Endothelial cell of umbilical vein (primary cell): ENCODE measurements at regions not wholly inside any gene's neighbourhood (a gene's known extent, or its start where the extent isn't known, plus 50 kb on each side); places are given as distances from the start of the nearest gene placed in this dataset.
"Not testable (repeated sequence)": the region's sequence is repeated elsewhere in the genome, so short reads cannot be mapped to it uniquely, and the experiment has no call there.

ENCODE experiments used
- BruUV-seq: library from RNA; stranded (reverse); fragments of 400-500 nt; replicated peaks from 2 replicates; lab custom pipeline; 2021; lab: Mats Ljungman, UMichigan
- CTCF ChIA-PET: fragments of 300-600, 350-600 bp; sonication (Branson Sonifier 250); formaldehyde crosslinking; loops from one replicate; lab custom pipeline; 2021; ENCODE audit warnings: antibody characterized with exemption, inconsistent platforms; lab: Charles Lee
- POLR2A ChIA-PET: fragments of 300-600, 350-600 bp; sonication (Branson Sonifier 250); formaldehyde crosslinking; loops from one replicate; lab custom pipeline; 2021; ENCODE audit warnings: antibody characterized with exemption, inconsistent platforms; lab: Charles Lee
- DNase-seq: peaks from one replicate; pipeline ENCODE4 v3.0.0-alpha.2; 2011; ENCODE audit warnings: low read depth, low spot score
- FAIRE-seq: peaks from 2 replicates; lab custom pipeline; 2011; peaks lifted over from hg19 to GRCh38; lab: Jason Lieb, UNC
- H2AFZ ChIP-seq: 2 replicates; pipeline ENCODE4 v1.6.0; 2012; ENCODE audit warnings: low read depth, low read length, control low read depth, inconsistent platforms
- H3K27ac ChIP-seq: 2 replicates; pipeline ENCODE4 v1.5.1; 2011; ENCODE audit warnings: low read depth, mild to moderate bottlenecking, control low read depth, low read length, moderate library complexity; ENCODE audit not compliant: insufficient read depth
- H3K27me3 ChIP-seq, 2 experiments: 2 replicates each; pipeline versions ENCODE4 v1.6.0 to v1.6.1; 2011; ENCODE audit warnings: low read length in 2 of 2, mixed read lengths in 1 of 2; ENCODE audit not compliant: control insufficient read depth in 2 of 2, insufficient read depth in 2 of 2
- H3K36me3 ChIP-seq, 2 experiments: 2 replicates in 1 of 2; 3 replicates in 1 of 2; pipeline ENCODE4 v1.5.1; 2011; ENCODE audit warnings: low read length in 2 of 2, mild to moderate bottlenecking in 1 of 2, moderate library complexity in 1 of 2; ENCODE audit not compliant: control insufficient read depth in 2 of 2, insufficient read depth in 2 of 2; ENCODE audit errors: extremely low read depth in 1 of 2
- H3K4me1 ChIP-seq: 3 replicates; pipeline ENCODE4 v1.5.1; 2011; ENCODE audit warnings: mild to moderate bottlenecking, low read length; ENCODE audit not compliant: control insufficient read depth, insufficient read depth; ENCODE audit errors: extremely low read depth
- H3K4me2 ChIP-seq: 2 replicates; pipeline ENCODE4 v1.6.1; 2011; ENCODE audit warnings: low read length, control low read depth, mixed read lengths; ENCODE audit not compliant: insufficient read depth
- H3K4me3 ChIP-seq, 3 experiments: fragments of 200-600 bp in 1 of 3; sonication (generic), shearing (Covaris generic) in 1 of 3; replicated peaks in 1 of 3; 2 replicates each; pipeline ENCODE4 v1.5.1; 2011 to 2016; ENCODE audit warnings: control low read depth in 3 of 3, low read length in 3 of 3, mild to moderate bottlenecking in 2 of 3, inconsistent platforms in 1 of 3, low read depth in 1 of 3, moderate library complexity in 1 of 3; ENCODE audit not compliant: insufficient read depth in 1 of 3
- H3K79me2 ChIP-seq: 2 replicates; pipeline ENCODE4 v1.6.0; 2012; ENCODE audit warnings: low read length, inconsistent platforms; ENCODE audit not compliant: control insufficient read depth, insufficient read depth
- H3K9ac ChIP-seq: replicated peaks from 2 replicates; pipeline ENCODE3; 2011; ENCODE audit warnings: low read length, control low read depth; ENCODE audit not compliant: insufficient read depth; ENCODE audit errors: extremely low read depth
- H3K9me1 ChIP-seq: replicated peaks from 3 replicates; pipeline ENCODE4 v1.6.0; 2011; ENCODE audit warnings: mild to moderate bottlenecking, low read length; ENCODE audit not compliant: control insufficient read depth, insufficient read depth; ENCODE audit errors: extremely low read depth
- H3K9me3 ChIP-seq: replicated peaks from 2 replicates; pipeline ENCODE4 v1.5.1; 2012; ENCODE audit warnings: low read length, inconsistent platforms; ENCODE audit not compliant: control insufficient read depth, insufficient read depth
- H4K20me1 ChIP-seq: replicated peaks from 2 replicates; pipeline ENCODE3; 2011; ENCODE audit warnings: mild to moderate bottlenecking, low read length; ENCODE audit not compliant: control insufficient read depth, insufficient read depth; ENCODE audit errors: extremely low read depth
- EZH2 ChIP-seq: IDR thresholded peaks from 2 replicates; pipeline ENCODE4 v1.6.1; 2012; ENCODE audit warnings: borderline replicate concordance, low read depth, mild to moderate bottlenecking, moderate library complexity, low read length, inconsistent platforms; ENCODE audit not compliant: severe bottlenecking
- FOS ChIP-seq: IDR thresholded peaks from 2 replicates; pipeline ENCODE4 v1.6.1; 2011; ENCODE audit warnings: mild to moderate bottlenecking, low read length, moderate library complexity, borderline replicate concordance; ENCODE audit not compliant: insufficient read depth
- GATA2 ChIP-seq: IDR thresholded peaks from 2 replicates; pipeline ENCODE4 v1.7.0; 2011; ENCODE audit warnings: low read depth, mild to moderate bottlenecking, moderate library complexity, mixed read lengths, low read length; ENCODE audit not compliant: insufficient read length, insufficient read depth
- JUN ChIP-seq: IDR thresholded peaks from 2 replicates; pipeline ENCODE4 v1.6.1; 2011; ENCODE audit warnings: borderline replicate concordance, low read depth; ENCODE audit not compliant: insufficient read length, insufficient read depth
- MYC ChIP-seq: IDR thresholded peaks from one replicate; pipeline ENCODE4 v1.6.1; 2011; ENCODE audit warnings: mild to moderate bottlenecking, low read depth, low read length
- POLR2A ChIP-seq: IDR thresholded peaks from 2 replicates; pipeline ENCODE4 v1.6.1; 2012; ENCODE audit warnings: low read depth, mild to moderate bottlenecking, control low read depth, low read length
- POLR2AphosphoS5 ChIP-seq: IDR thresholded peaks from 2 replicates; pipeline ENCODE4 v1.6.1; 2012; ENCODE audit warnings: low read depth, mild to moderate bottlenecking, control low read depth, low read length, moderate library complexity; ENCODE audit not compliant: insufficient read depth
- dilution Hi-C: fragments of 300-500 bp; cut with MboI; formaldehyde crosslinking; loops from one replicate; pipeline ENCODE4 v1.15.0; 2019; ENCODE audit warnings: low sequenced_read_pairs; ENCODE audit not compliant: extremely low pct_ligation_motif_present
- intact Hi-C: fragments of 100-400 bp; cut with micrococcal nuclease; formaldehyde crosslinking; loops from one replicate; pipeline ENCODE4 v1.10.0; 2022
- TF ChIP-seq, protein P1 (sequence below), 2 donors: IDR thresholded peaks; 1 replicate in 1 of 2; 2 replicates in 1 of 2; pipeline ENCODE4 v1.5.1; 2011; ENCODE audit warnings: low read length in 2 of 2, mild to moderate bottlenecking in 2 of 2, moderate library complexity in 2 of 2, control low read depth in 1 of 2, inconsistent platforms in 1 of 2, low read depth in 1 of 2; ENCODE audit not compliant: insufficient read depth in 1 of 2; ENCODE audit errors: extremely low read depth in 1 of 2
- TF ChIP-seq, protein P2 (sequence below): IDR thresholded peaks from 2 replicates; pipeline ENCODE4 v1.6.1; 2011; ENCODE audit not compliant: insufficient read depth, insufficient read length

DNA sequence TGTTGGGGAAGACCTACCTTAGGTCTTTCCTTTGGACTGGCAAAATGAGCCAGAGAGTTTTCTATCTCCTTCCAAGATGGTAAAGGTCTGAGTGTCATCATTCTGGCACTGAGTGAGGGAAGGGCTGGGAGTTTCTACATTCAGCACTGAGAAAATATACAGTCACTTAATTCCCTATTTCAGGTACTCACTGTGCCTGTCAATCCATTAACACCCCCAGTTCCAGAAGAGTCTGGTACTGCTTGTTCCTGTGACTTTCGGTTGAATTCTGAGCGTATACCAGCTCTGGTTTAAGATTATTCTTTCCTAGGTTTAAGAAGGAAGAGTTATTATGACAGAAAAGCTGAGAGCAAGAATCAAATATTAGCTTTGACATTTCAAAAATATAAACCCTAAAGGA lies 68.4 kb downstream of the MTX3 start:
- no peak for DNase-seq
- intact Hi-C loops (no loop called here), dilution Hi-C loops (no loop called here)
- FAIRE-seq = no peak
- peaks cover 0 to 2% of the 10 kb centered on the region in 2 experiments for H3K27me3 ChIP-seq
- H4K20me1 ChIP-seq = no peaks in the 10 kb centered on the region
- no peak overlapping the region for H3K4me2 ChIP-seq
- no peaks in the 10 kb centered on the region for H3K9me3 ChIP-seq
- ChIA-PET CTCF (interaction anchor here (3.6 kb wide), 1 partner anchor 161 kb away, joined by 23 read pairs; no protein-coding TSS in a partner anchor), POLR2A (no interaction called here)
- no peaks in the 10 kb centered on the region for H3K4me1 ChIP-seq
- TF ChIP-seq EZH2 (no peak), MYC (no peak), JUN (no peak), GATA2 (no peak), POLR2AphosphoS5 (no peak), POLR2A (no peak), FOS (no peak)
- TF ChIP-seq, protein P1, sequence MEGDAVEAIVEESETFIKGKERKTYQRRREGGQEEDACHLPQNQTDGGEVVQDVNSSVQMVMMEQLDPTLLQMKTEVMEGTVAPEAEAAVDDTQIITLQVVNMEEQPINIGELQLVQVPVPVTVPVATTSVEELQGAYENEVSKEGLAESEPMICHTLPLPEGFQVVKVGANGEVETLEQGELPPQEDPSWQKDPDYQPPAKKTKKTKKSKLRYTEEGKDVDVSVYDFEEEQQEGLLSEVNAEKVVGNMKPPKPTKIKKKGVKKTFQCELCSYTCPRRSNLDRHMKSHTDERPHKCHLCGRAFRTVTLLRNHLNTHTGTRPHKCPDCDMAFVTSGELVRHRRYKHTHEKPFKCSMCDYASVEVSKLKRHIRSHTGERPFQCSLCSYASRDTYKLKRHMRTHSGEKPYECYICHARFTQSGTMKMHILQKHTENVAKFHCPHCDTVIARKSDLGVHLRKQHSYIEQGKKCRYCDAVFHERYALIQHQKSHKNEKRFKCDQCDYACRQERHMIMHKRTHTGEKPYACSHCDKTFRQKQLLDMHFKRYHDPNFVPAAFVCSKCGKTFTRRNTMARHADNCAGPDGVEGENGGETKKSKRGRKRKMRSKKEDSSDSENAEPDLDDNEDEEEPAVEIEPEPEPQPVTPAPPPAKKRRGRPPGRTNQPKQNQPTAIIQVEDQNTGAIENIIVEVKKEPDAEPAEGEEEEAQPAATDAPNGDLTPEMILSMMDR (IDR thresholded peaks at IDR 0.05; ENCODE audit: extremely low read depth in 1 of 2, insufficient read depth in 1 of 2, low read depth in 1 of 2, low read length in 2 of 2) = no peak
- TF ChIP-seq, protein P2, sequence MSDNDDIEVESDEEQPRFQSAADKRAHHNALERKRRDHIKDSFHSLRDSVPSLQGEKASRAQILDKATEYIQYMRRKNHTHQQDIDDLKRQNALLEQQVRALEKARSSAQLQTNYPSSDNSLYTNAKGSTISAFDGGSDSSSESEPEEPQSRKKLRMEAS = no peak
- no TSS peak for BruUV-seq
- H3K4me3 ChIP-seq = no peak overlapping the region
- H2AFZ ChIP-seq = no peak overlapping the region
- no peaks in the 10 kb centered on the region for H3K36me3 ChIP-seq
- no peaks in the 10 kb centered on the region for H3K79me2 ChIP-seq
- no peaks in the 10 kb centered on the region for H3K9me1 ChIP-seq
- H3K27ac ChIP-seq = no peak overlapping the region
- H3K9ac ChIP-seq = no peak overlapping the region

DNA sequence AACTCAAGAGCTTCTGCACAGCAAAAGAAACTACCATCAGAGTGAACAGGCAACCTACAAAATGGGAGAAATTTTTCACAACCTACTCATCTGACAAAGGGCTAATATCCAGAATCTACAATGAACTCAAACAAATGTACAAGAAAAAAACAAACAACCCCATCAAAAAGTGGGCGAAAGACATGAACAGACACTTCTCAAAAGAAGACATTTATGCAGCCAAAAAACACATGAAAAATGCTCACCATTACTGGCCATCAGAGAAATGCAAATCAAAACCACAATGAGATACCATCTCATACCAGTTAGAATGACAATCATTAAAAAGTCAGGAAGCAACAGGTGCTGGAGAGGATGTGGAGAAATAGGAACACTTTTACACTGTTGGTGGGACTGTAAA lies 83.6 kb downstream of the MTX3 start:
- intact Hi-C loops, CTCF ChIA-PET: not testable (repeated sequence)

DNA sequence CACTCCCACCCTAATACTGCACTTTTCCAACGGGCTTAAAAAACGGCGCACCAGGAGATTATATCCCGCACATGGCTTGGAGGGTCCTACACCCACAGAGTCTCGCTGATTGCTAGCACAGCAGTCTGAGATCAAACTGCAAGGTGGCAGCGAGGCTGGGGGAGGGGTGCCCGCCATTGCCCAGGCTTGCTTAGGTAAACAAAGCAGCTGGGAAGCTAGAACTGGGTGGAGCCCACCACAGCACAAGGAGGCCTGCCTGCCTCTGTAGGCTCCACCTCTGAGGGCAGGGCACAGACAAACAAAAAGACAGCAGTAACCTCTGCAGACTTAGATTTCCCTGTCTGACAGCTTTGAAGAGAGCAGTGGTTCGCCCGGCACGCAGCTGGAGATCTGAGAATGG lies 88.5 kb downstream of the MTX3 start:
- H3K9me1 ChIP-seq, FAIRE-seq, H2AFZ ChIP-seq, H3K4me3 ChIP-seq, H3K4me1 ChIP-seq, H3K36me3 ChIP-seq, BruUV-seq, H3K79me2 ChIP-seq, H4K20me1 ChIP-seq, H3K27ac ChIP-seq, intact Hi-C loops, DNase-seq, H3K9me3 ChIP-seq, CTCF ChIA-PET, POLR2A ChIA-PET, H3K4me2 ChIP-seq, H3K9ac ChIP-seq, H3K27me3 ChIP-seq, dilution Hi-C loops: not testable (repeated sequence)

More for the DNA sequence above, 83.6 kb downstream of the MTX3 start:
- H3K4me2 ChIP-seq, H3K79me2 ChIP-seq, H3K9ac ChIP-seq, dilution Hi-C loops, DNase-seq, H2AFZ ChIP-seq, H4K20me1 ChIP-seq, H3K9me1 ChIP-seq, FAIRE-seq, H3K4me1 ChIP-seq, H3K36me3 ChIP-seq, POLR2A ChIA-PET, BruUV-seq, H3K4me3 ChIP-seq, H3K27ac ChIP-seq, H3K9me3 ChIP-seq, H3K27me3 ChIP-seq: not testable (repeated sequence)
